Adrenal gland (tissue), 9 donors: ENCODE measurements at regions not wholly inside any gene's neighbourhood (a gene's known extent, or its start where the extent isn't known, plus 50 kb on each side); places are given as distances from the start of the nearest gene placed in this dataset.

ENCODE experiments used
- DNase-seq, 7 donors: peaks; one replicate each; pipeline ENCODE4 v3.0.0-alpha.2; 2019 to 2020
- H3K27ac ChIP-seq, 5 donors: fragments of 200-600 bp; sonication (generic) in 4 of 5; 1 replicate in 3 of 5; 2 replicates in 2 of 5; pipeline versions ENCODE4 v1.5.1 to v1.8.0; 2016 to 2020; ENCODE audit warnings: mild to moderate bottlenecking in 1 of 5
- H3K27me3 ChIP-seq: fragments of 200-600 bp; 2 replicates; pipeline ENCODE4 v1.8.0; 2021
- H3K36me3 ChIP-seq, 2 donors: fragments of 200-600 bp; replicated peaks in 1 of 2; 1 replicate in 1 of 2; 2 replicates in 1 of 2; pipeline versions ENCODE4 v1.5.1 to v1.8.0; 2018 to 2022
- H3K4me1 ChIP-seq, 2 donors: fragments of 200-600 bp; replicated peaks in 1 of 2; 1 replicate in 1 of 2; 2 replicates in 1 of 2; pipeline versions ENCODE4 v1.5.1 to v1.8.0; 2018 to 2021
- H3K4me3 ChIP-seq, 4 donors: fragments of 200-600 bp; sonication (generic) in 3 of 4; one replicate each; pipeline ENCODE4 v1.5.1; 2016 to 2018
- H3K9me3 ChIP-seq, 3 donors: fragments of 200-600 bp; sonication (generic) in 1 of 3; replicated peaks in 1 of 3; 1 replicate in 2 of 3; 2 replicates in 1 of 3; pipeline versions ENCODE4 v1.5.1 to v1.8.0; 2016 to 2021
- POLR2A ChIP-seq, 2 donors: fragments of 450-650 bp; IDR thresholded peaks; one replicate each; pipeline ENCODE4 v1.6.1; 2017; ENCODE audit warnings: antibody characterized with exemption in 2 of 2, mild to moderate bottlenecking in 2 of 2, moderate library complexity in 1 of 2
- WGBS, 4 donors: extraction: QIAGEN DNeasy Blood & Tissue Kit in 2 of 4; methylation state at CpG; one replicate each; pipeline versions ENCODE4 v1.1.5 to v1.1.7; 2013 to 2017; 5-methylcytosine and 5-hydroxymethylcytosine counted together
- intact Hi-C, 2 donors: fragments of 100-400 bp; cut with DNase I; formaldehyde crosslinking; loops; one replicate each; pipeline versions ENCODE4 v1.14.1 to v1.15.0; 2022 to 2023
- TF ChIP-seq, protein P1 (sequence below), 6 experiments: fragments of 450-650 bp in 4 of 6; fragments of 200-600 bp in 2 of 6; sonication (generic) in 1 of 6; IDR thresholded peaks; 1 replicate in 5 of 6; 2 replicates in 1 of 6; pipeline versions ENCODE4 v1.5.1 to v1.8.0; 2016 to 2021; ENCODE audit warnings: antibody characterized with exemption in 6 of 6, mild to moderate bottlenecking in 2 of 6, moderate library complexity in 1 of 6
- donor health status: healthy with polysubstance abuse.
- donor health status: Bipolar disorder and iron deficiency.
- donor health status: DM: yes; HTN: yes; CAD: no.
- donor health status: DM: no; HTN: no; CAD: no.
- donor health status: DM: no; HTN: no; CAD: no.

DNA sequence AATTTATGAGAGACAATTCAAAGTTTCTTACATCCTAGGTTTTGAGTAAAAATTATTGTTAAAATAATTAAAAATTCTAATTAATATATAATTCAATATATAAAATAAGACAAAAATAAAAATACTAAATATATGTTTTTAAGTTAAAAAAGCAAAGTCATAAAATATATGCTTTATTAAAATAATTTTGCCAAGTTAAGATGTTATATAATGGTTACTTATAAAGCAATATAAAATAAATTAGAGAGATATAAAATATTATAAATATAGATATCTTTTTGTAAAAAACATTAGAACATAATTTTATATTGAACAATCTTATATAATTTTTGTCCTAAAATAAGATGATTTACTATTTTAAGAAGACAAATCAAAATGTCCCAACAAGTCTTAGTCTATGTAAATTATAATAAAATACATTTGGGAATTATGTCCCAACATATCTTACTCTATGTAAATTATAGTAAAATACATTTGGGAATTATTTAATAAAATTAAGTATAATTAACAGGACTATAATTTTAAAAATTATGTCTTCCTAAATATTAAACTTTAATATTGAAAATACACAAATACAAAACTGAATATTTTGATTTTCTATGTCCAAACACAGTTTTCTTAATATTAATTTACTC lies 67.7 kb upstream of the TOP3B start:
- peaks cover 4% of the 10 kb centered on the region for H3K27me3 ChIP-seq
- no peaks in the 10 kb centered on the region for H3K9me3 ChIP-seq
- H3K36me3 ChIP-seq, result no peaks in the 10 kb centered on the region
- no peak overlapping the region for H3K4me3 ChIP-seq
- TF ChIP-seq, protein P1, sequence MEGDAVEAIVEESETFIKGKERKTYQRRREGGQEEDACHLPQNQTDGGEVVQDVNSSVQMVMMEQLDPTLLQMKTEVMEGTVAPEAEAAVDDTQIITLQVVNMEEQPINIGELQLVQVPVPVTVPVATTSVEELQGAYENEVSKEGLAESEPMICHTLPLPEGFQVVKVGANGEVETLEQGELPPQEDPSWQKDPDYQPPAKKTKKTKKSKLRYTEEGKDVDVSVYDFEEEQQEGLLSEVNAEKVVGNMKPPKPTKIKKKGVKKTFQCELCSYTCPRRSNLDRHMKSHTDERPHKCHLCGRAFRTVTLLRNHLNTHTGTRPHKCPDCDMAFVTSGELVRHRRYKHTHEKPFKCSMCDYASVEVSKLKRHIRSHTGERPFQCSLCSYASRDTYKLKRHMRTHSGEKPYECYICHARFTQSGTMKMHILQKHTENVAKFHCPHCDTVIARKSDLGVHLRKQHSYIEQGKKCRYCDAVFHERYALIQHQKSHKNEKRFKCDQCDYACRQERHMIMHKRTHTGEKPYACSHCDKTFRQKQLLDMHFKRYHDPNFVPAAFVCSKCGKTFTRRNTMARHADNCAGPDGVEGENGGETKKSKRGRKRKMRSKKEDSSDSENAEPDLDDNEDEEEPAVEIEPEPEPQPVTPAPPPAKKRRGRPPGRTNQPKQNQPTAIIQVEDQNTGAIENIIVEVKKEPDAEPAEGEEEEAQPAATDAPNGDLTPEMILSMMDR (IDR thresholded peaks at IDR 0.05), result no peak
- intact Hi-C loops, result no loop called here
- DNase-seq, result no peak
- no peaks in the 10 kb centered on the region for H3K4me1 ChIP-seq
- H3K27ac ChIP-seq, result no peak overlapping the region

DNA sequence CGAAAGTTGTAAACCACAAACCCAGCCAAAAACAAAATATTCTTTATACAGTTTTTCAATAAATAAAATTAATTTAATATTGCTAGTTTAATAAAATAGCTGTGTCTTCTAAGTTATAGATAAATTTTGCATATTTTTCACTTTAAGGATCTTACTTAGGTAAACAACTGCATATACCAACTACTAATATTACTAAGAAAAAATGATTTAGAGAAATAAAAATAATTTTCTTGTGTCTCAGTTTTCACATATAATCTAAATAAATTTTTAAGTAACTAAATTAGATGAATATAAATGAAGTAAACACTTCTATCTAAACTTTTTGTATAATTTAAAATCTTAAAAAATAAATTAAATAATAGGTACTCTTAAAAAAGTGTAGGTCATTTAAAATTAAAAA lies 67.1 kb upstream of the TOP3B start:
- peaks cover 4% of the 10 kb centered on the region for H3K27me3 ChIP-seq
- intact Hi-C loops, result no loop called here
- H3K4me3 ChIP-seq, result no peak overlapping the region
- WGBS, 4 donors, result 38 to 74% (median 66%) methylated on average over 1 of the region's 1 CpG
- no peaks in the 10 kb centered on the region for H3K9me3 ChIP-seq
- no peak overlapping the region for H3K27ac ChIP-seq
- no peak for TF ChIP-seq POLR2A (IDR thresholded peaks at IDR 0.05)
- TF ChIP-seq, protein P1 (IDR thresholded peaks at IDR 0.05), result no peak
- no peaks in the 10 kb centered on the region for H3K36me3 ChIP-seq
- DNase-seq, result no peak
- no peaks in the 10 kb centered on the region for H3K4me1 ChIP-seq

DNA sequence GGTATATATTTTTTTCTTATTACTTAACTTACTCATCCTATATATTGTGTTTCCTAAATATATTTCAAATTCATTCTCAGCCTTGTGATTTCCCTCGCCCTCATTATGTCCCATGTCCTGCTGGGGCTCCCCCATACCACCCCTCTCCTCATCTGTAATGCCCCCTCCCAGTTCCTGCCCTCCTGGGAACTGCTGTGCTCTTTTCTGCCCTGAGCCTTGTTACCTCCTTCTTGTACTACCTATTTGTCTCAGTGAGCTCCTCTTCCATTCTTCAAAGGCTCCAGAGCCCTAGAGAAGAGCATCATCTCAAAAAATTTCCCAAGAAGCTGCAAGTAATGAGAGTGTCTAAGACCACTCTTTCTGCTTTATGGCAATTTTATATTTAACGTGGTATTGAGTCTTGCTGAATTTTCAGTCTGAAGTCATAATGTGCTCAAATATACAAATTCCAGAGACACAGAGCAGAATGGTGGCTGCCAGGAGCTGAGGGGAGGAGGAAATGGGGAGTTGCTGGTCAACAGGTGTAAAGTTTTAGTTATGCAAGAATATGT lies 66.5 kb upstream of the TOP3B start:
- Histone ChIP-seq H3K4me1 (no peaks in the 10 kb centered on the region), H3K36me3 (no peaks in the 10 kb centered on the region), H3K27ac (no peak overlapping the region), H3K27me3 (peaks cover 4% of the 10 kb centered on the region), H3K4me3 (no peak overlapping the region), H3K9me3 (no peaks in the 10 kb centered on the region)
- no peak for DNase-seq
- 22 to 32% (median 28%) methylated on average over 2 of the region's 2 CpGs for WGBS, 4 donors
- TF ChIP-seq, protein P1 (IDR thresholded peaks at IDR 0.05), result no peak
- no peak for TF ChIP-seq POLR2A (IDR thresholded peaks at IDR 0.05)
- intact Hi-C loops, result no loop called here

DNA sequence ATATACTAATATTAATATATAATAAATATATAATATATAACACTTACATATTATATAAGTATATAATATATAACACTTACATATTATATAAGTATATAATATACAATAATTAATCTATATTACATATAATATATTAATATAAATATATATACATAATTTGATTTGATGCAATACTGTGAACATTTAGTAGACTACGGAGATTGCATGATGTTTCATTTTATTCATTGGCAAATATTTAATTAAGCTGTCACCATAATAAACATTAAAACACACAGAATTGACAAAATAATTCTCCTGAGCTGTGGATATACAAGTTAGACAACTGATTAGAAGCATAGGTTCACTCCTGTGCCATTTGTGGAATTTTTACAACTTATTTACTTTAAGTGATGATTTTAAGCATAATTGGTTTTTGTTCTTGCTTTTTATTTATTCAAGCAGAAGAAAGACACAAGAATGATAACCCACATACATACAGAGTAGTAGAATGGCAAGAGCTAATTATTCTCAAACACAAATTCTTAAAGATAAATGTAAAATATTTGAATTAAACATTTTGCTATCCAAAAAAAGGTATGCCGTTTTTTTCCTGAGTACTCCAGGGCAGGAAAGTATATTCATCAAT lies 65.8 kb upstream of the TOP3B start:
- Histone ChIP-seq H3K4me1 (no peaks in the 10 kb centered on the region), H3K27me3 (peaks cover 4% of the 10 kb centered on the region), H3K27ac (no peak overlapping the region), H3K4me3 (no peak overlapping the region), H3K36me3 (no peaks in the 10 kb centered on the region), H3K9me3 (no peaks in the 10 kb centered on the region)
- DNase-seq, result no peak
- WGBS, 4 donors, result 65 to 75% (median 69%) methylated on average over 2 of the region's 2 CpGs
- TF ChIP-seq, protein P1 (IDR thresholded peaks at IDR 0.05), result no peak
- TF ChIP-seq POLR2A (IDR thresholded peaks at IDR 0.05), result no peak
- intact Hi-C loops, result no loop called here
